ENCODE measurements at regions not wholly inside any gene's neighbourhood (a gene's known extent, or its start where the extent isn't known, plus 50 kb on each side); places are given as distances from the start of the nearest gene placed in this dataset.
"Not testable (repeated sequence)": the region's sequence is repeated elsewhere in the genome, so short reads cannot be mapped to it uniquely, and the experiment has no call there.

DNA sequence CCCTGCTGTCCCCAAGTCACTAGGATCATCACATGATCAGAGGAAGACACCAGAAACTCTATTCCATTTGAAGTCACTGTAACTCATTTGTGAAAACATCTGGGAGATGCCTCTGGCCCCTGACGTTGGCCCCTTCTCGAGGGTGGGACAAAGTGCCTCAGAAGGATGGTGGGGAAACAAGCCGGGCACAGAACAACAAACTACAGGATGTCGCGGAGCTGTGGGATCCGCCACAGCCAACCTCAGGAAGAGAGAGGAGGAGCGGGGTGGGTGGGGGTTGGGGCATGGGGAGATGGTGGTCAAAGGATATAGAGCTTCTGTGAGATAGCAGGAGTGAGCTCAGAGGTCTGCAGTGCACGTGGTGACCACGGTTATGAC lies 265.6 kb upstream of the TCERG1L start:
- no peak for DNase-seq (ENCODE audit: extremely low read depth, low read depth)

DNA sequence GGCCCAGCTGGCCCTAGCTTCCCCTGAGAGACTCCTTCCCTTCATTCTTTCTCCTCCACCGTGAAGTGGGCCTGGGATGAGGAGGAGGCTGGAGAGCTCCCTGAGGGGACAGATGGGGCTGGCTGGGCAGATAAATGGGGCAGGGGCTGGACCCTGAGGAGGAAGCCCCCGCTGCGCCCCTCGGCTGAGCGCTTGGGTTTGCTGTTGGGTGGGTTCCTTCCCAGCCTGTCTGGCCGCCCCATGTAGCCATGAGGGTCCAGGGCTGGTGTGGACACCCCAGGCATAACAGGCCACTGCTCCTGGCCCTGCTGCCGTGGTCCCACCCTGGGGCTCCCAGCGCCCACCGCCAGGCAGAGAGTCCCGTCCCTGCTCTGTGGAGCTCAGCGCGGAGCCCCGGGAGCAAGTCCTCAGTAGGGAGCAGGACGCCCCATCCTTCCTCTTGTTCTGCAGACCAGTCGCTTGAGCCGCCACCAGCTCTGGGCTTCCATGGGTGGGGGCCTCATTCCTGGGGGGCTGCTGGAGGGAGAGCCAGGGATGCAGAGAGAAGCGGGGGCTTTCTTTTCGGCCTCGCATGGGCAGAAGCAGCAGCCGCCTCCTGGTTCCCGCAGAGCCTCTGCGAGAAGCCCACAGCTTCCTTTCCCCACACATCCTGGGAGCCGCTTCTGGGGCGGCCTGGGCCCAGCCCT lies 266.4 kb upstream of the TCERG1L start:
- no peak for DNase-seq (ENCODE audit: extremely low read depth, low read depth)

DNA sequence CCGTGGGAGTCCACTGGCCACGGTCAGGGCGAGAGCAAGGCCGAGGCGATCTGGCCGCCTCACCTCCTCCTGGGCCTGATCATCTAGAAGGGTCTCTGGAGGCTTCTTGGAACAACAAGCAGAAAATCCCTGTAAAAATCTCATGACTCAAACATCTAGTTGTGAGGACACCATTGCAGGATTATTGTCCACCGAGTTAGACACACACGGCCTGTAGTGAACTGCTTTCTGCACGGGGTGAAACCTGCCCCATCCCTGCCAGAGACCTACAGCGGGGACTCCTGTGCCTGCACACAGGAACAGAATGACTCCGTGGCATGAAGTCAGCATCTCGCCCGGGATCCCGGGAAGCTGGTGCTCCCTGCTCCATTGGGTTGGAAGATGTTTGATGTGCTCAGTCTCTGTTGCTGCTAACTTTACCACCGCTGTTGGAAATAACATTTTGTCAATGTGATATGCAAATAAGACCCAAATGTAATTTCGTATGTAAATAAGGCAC lies 267.0 kb upstream of the TCERG1L start:
- DNase-seq (ENCODE audit: extremely low read depth, low read depth): no peak

DNA sequence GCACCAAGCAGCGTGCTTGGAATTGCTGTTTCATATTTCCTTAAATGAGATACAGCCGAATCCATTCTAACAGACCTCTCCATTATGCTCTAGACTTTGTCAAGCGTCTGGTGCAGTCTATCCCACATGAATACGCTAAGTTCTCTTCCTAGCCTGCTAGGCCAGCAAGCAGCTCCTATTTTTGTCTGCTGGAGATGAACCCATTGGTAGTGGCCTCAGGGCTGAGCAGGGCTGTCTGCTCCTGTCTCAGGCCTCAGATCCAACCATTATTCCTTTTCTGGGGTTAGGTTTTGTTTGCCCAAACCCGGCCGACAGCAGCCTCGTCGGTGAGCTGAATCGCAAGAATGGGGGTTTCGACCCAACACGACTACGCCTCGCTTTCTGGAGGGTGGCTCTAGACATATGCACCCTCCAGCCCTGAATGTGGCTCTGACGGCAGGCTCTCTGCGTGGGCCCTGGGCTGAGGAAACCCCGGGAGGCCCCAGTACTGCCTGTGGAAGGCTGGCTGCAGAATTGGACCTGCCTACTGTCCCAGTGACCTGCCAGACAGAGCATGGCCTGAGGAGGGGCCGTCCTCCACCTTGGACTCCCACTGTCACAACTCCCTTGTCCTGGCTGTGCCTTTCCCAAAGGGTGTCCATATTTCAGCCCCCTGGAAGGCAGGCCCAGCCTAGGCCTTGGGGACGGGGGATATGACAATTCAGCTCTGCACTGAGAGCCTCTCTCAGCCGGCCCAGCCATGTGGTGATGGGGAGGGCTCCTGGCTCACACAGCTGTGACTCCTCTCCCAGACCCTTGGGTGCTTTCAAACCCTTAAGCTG lies 267.9 kb upstream of the TCERG1L start:
- no peak for DNase-seq (ENCODE audit: extremely low read depth, low read depth)

DNA sequence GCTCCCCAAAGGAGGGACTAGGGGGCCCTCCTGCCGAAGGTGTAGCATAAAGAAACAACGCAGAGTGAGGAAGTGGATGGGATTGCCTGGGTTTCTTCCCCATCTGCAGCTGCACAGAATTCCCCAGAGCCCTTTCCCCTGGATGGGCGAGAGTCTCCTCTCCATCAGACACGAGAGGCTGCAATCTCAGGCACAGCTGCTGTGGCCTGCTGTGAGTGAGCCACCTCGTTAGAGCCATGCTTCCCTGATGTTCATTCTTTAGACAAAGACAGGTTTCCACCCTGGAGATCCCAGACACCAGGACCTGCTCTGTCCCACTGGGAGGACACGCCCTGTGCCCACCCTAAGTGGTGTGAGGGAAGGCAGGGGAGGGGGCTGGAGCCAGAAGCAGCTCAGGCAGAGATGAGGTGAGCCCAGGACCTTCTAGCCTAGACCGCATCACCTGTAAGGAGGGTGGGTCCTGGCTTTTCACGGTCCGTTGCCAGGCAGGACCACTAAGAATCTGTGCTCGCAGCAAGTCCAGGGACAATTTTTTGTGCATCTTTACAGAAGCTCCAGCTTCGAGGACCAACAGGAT lies 268.6 kb upstream of the TCERG1L start:
- DNase-seq (ENCODE audit: extremely low read depth, low read depth): no peak

DNA sequence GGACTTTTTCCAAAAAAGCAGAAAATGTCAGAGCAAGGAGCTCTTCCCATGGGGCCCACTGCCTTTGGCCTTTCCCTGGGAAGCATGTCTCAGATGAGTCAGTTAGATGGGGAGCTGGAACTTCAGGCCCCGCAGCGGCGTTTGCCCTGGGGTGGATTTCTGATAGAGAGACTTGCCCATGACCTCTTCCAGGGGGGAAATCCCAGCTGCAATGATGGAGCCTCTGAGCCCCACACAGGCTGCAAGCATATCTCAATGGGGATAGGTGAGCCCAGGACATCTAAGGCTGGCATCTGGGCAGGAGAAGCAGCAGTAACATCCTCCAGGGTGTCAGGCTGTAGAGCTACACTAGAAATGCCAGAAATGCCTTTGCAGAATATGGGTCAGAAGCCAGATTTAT lies 269.2 kb upstream of the TCERG1L start:
- DNase-seq (ENCODE audit: extremely low read depth, low read depth): no peak

DNA sequence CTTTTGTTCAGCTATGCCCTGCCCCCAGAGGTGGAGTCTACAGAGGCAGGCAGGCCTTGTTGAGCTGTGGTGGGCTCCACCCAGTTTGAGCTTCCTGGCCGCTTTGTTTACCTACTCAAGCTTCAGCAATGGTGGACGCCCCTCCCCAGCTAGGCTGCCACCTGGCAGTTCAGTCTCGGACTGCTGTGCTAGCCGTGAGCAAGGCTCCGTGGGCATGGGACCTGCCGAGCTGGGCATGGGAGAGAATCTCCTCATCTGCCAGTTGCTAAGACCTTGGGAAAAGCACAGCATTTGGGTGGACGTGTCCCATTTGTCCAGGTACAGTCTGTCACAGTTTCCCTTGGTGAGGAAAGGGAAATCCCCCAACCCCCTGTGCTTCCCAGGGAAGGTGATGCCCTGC lies 270.0 kb upstream of the TCERG1L start:
- DNase-seq (ENCODE audit: extremely low read depth, low read depth): not testable (repeated sequence)

DNA sequence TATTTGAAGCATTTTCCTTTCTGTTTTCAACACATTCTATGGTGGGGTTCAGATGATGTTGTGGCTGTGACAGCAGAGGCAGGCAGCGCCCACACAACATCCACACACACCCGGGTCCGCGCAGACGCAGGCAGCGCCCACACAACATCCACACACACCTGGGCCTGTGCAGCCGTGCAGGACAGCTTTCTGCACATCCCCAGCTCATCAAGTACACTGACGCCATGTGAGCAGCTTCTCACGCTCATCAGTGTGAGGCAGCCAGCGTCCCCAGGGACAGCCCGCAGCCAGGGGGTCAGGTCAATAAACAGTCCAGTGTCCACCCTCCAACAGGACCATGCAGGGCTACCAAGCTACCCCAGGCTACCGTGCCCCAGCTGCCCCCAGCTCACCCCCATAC lies 272.8 kb upstream of the TCERG1L start:
- no peak for DNase-seq (ENCODE audit: extremely low read depth, low read depth)

DNA sequence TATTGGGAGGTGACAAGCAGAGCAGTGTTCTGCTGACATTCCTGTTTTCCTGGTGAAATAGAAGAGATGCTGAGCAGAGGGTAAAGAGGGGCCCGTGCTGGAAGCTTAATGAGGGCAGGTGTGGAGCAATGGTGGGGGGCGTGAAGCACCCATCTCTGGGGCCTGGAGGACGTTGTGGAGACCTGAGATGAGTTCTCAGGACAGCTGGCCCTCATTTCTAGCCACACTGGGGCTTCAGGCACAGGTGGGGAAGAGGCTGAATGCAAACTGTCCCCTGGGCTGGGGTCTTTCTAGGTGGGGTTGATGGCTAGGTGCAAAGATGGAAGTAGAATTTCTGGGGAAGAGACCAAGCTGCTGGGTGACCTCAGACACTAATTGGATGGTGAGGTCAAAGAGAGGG lies 274.2 kb upstream of the TCERG1L start:
- no peak for DNase-seq (ENCODE audit: extremely low read depth, low read depth)

DNA sequence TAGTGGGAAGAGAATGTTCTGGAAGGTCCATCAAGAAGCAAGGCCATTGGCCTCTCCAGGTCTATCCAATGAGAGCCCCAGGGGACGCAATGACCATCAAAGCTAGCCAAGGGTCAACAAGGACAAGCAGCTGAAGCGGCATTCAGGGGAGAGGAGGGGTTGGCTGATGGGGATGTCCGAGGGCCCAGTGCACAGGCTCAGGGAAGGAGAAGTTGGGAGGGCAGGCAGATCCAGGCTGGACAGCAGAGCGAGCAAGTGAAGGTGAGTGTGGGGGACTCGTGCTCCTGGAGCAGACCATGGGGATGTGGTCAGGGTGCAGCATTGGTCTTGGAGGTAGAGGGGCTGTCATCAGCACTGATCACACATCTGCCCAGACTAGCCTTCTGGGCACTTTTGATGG lies 275.4 kb upstream of the TCERG1L start:
- DNase-seq (ENCODE audit: extremely low read depth, low read depth): no peak

DNA sequence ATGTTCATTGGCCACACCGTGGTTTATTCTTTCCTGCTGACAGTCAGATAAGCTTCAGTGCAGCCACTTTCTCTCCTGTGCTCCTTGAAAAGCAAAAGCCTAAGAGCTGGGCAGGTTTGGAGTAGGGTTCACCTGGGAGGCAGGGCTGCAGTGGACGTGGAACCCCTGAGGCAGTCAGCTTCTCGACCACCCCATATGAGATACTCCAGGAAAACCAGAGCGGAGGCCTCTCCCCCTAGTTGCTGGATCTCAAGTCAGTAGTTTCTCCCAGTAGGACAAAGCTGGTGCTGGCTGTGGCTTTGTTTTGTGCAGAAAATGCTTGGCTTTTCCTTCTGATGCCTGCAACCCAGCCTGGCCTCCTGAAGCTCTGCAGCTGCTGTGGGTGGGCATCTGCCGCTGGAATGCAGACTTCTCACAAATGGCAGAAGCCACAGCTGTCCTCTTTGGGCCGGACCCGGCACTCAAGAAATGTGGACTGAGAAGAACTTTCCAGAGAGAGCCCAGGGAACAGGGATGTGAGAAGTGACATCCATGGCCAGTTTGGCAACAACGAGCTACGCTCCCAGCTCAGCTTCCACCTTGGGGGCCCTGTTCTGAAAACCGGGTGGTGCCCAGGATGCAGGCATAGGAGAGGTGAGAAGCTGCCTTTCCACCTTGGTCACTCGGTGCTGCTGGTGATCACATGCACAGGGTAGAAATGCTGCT lies 276.6 kb upstream of the TCERG1L start:
- DNase-seq (ENCODE audit: extremely low read depth, low read depth): no peak

DNA sequence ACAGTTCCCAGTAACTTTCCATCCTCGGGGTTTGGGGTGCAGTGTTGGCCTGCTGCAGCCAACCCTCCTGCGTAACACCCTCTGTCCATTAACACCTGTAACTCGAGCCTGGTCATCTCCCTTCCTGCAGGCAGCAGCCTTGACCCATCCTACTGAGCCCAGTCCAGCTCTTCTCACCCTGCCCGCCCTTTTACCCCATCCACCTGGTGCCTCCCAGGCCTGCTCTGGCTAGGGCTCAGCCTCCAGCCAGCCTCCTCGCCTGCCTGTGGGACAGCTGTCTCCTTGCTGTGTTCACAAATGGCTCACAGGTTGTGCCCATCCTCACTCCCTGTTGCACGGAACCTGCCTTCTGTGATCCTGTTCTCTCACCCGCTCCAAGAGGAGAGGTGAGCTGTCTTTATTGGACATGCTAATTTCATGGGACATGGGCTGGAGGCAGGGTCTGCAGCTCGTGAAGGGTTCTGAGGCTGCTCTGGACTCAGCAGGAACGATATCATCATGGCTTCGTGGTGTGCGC lies 277.2 kb upstream of the TCERG1L start:
- DNase-seq (ENCODE audit: extremely low read depth, low read depth): no peak

DNA sequence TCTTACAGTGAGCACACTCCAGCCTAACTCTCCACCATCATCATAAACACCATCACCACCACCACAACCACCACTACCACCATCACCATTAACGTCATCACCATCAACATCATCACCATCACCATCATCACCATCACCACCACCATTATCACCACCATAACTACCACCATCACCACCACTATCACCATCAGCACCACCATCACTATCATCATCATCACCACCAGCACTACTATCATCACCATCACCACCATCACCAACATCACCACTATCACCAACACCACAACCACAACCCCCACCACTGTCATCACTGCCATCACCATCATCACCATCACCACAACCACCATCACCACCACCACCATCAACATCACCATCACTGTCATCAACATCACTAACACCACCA lies 279.0 kb upstream of the TCERG1L start:
- no peak for DNase-seq (ENCODE audit: extremely low read depth, low read depth)

DNA sequence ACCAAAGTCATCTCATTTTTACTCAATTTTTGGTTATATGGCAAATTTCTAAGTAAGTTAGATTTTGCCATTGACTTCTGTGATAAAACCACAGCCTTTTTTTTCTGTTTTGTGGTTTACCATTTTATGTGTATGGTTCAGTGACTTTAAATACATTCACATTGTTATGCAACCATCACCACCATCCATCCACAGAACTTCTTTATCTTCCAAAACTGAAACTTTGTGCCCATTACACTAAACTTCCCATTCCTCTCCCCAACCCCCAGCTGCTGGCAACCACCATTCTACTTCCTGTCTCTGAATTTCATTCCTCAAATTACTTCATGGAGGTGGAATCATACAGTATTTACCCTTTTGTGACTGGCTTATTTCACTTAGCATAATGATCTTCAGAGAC lies 280.4 kb upstream of the TCERG1L start:
- no peak for DNase-seq (ENCODE audit: extremely low read depth, low read depth)

DNA sequence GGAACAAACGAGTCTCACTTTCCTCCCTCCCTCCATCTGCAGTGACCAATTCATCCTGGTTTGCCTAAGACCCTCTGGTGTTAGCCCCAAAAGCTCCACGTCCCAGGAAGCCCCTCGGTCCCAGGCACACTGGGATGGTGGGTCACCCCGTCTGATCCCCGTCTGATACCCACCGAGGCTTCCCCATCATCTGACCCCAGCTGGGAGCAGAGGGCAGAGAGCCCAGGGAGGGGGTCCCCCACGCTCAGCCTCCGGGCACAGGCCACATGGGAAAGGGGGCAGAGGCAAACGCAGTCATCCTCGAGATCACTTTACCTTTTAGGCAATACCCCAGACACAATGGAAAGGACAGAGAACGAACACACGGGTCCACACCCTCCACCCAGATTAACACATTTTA lies 291.6 kb upstream of the PPP2R2D start:
- DNase-seq (ENCODE audit: extremely low read depth, low read depth): no peak

DNA sequence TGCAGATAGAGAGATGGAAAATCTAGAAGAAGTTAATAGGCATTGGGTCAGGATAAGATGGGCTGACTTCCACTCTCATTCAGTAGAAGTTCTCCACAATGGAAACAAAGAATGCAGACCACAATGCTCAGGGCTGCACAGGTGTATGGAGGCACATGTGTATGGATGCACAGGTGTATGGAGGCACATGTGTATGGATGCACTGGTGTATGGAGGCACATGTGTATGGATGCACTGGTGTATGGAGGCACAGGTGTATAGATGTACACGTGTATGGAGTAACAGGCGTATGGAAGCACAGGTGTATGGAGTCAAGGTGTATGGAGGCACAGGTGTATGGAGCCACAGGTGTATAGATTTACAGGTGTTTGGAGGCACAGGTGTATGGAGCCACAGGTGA lies 285.7 kb upstream of the PPP2R2D start:
- no peak for DNase-seq (ENCODE audit: extremely low read depth, low read depth)

DNA sequence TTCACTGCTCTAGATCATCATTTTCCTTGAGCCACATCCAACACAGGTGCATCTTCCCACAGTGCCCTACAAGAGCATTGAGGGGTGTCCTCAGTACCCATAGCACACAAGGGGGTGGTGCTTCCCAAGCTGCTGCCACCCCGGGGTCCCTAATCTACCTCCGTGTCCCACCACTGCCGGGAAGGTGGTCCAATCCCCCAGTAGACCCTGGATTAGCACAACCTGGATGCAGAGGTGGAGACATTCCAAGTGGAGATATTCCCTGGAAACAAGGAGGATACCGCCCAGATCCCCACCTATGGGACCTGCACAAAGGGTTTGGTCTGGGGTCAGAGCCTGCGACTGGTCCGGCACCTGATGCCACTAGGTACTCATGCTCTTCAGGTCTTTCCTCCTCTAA lies 284.8 kb upstream of the PPP2R2D start:
- DNase-seq (ENCODE audit: extremely low read depth, low read depth): no peak

DNA sequence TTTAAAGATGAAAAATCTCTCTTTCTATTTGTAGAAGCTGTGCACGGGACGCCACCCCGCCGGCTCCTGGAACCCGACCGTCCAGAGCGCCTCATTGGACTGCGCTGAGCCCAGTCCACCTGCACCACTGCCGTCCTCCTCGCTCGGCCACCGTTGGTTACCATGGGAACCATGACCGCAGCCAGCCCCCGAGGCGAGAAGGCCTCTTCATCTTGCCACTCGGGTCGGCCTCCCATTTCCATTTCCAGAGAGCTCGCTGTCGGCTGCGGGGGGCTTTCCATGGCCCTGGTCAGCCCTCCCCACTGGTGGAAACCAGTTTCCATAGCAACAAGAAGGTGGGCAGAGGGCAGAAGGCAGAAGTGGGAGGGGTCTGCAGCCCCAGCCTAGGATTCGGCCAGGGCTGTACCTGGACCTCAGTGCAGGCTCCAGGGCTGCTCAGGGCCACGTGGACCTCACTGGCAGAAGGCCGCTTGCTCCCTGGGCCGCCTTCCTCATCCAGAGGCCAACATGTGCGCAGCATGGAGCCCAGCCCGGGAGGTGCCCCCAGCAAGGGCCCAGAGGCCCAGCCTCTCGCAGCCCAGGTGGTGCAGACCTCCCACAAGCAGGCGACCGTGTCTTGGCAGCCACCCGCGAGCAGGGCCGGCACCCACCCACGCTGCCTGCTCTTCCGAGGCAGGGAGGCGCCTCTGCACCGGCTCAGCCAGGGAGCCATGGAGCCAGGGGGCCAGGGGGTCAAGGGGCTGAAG lies 283.5 kb upstream of the PPP2R2D start:
- no peak for DNase-seq (ENCODE audit: extremely low read depth, low read depth)

DNA sequence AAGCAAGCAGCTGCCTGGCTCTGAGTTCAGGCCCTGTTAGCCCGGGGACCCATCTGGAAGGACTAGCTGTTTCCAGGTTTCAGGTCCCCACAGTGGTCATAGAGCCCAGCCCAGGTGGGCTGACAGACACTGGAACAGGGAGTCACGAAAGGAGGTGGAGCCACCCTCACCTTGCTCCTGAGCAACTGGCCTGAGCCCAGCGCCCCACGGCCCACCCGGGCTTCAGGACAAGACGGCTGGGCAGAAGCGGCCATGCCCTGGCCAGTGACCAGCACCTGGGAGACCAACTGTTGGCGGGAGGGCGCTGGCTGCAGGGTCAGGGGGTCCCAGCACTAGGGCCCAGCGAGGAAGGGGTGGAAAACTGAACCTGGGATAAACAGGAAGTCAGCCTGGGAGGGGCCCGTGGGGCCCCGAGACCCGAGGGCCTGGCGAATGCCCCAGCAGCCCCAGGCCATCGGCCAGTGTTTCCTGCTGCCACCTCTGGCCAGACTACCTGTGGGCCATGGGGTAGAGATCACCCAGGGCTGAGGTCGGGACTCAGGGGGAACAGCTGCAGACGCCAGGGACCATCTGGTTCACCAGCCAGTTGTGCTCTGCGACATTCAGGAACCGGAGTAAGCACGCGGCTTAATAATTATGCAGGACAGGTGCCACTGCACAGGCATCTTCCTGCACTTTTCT lies 282.1 kb upstream of the PPP2R2D start:
- no peak for DNase-seq (ENCODE audit: extremely low read depth, low read depth)

DNA sequence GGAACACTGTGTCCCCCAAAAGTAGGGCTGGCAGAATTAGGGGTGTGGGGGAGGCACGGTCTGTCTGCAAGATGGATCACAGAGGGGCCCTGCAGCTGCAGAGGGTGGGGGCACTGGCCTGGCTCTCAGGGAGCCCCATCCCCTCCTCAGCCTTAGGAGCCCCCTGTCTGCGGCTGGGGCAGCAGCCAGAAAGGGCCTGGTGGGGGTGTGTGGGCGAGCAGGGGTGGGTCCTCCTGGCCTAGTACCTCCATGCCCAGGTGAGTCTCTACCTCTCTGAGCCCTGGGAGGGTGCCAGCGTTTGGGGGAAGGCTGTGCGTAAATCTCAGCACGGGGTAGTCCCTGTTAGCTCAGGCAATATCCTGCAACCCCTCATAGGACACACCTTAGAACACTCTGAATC lies 280.5 kb upstream of the PPP2R2D start:
- DNase-seq (ENCODE audit: extremely low read depth, low read depth): no peak
